ENCODE measurements at regions not wholly inside any gene's neighbourhood (a gene's known extent, or its start where the extent isn't known, plus 50 kb on each side); places are given as distances from the start of the nearest gene placed in this dataset.
"Not testable (repeated sequence)": the region's sequence is repeated elsewhere in the genome, so short reads cannot be mapped to it uniquely, and the experiment has no call there.

DNA sequence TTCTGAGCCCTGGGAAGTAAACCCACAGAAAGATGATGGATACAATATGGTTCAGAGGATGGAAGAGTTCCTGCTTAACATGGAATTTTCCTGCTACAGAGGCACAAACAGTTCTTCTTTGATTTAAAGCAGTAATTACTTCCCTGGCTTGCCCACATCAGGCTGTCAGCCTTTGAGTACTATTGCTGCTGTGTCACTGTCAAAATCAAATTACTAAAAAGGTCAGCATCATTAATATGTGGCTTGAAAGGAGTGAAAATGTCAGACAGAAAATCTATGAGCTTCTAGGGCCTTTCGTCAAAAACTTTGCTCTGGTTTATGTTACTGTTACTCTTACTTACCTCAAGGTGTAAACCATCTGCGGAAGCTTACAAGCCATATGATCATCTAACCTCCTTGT is 98.6 kb upstream of the DPT start:
- no peak for DNase-seq

DNA sequence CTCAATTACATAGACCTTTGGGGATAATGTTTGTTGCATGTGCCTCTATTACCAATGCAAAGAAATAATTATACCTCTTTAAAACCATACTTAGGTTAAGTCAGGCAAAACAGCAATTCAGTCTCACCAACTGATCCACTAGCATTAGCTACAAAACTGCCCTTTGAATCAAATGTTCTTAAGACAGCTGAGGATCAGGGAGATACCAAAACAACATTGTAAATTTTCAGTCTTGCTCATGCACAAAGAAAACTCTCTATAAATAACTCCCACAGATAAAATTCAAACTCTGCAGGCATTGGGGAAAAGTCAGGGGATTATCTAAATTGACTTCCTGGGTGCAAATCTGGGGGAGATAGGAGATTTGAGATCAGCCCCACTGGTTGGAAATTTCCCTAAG is 100.9 kb upstream of the DPT start:
- no peak for DNase-seq

- no peak for DNase-seq
Observed at GRCh38 chr1:168830562-168830961, 101.6 kb upstream of the DPT start.

GRCh38 chr1:168832661-168833060 is 103.7 kb upstream of the DPT start:
- no peak for DNase-seq

- DNase-seq: no peak
Observed at GRCh38 chr1:168833362-168833761, 104.4 kb upstream of the DPT start.

- no peak for DNase-seq
Observed at GRCh38 chr1:168833801-168834224, 104.8 kb upstream of the DPT start.

DNA sequence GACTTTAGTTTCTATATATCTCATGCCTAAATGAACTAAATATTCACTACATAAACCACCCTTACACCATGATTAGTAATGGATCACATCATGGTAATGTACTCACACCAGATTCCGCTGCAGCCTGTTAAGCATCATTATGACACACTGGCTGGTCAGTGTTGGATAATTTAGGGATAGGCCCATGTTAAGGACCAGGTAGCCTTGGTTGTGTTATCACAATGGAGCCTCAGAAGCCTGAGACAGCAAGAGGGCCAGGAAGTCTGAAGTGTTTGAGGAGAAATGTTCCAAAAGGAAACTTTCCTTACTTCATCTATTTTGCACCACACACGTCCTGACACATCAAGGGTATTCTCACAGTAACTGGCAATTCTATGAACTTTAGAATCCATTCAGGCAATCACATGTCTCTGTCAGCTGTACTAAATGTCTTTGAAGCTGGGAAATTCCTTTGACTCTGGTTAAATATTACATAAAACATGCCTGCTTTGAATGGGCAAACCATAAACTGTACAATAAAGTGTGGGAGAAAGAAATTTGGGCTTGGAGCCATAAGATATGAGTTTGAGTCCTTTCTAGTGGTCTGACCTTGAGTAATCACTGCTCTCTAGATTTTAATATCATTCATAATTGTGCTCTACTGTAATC is 105.3 kb upstream of the DPT start:
- no peak for DNase-seq

GRCh38 chr1:168835176-168835575 is 106.2 kb upstream of the DPT start:
- DNase-seq: no peak

DNA sequence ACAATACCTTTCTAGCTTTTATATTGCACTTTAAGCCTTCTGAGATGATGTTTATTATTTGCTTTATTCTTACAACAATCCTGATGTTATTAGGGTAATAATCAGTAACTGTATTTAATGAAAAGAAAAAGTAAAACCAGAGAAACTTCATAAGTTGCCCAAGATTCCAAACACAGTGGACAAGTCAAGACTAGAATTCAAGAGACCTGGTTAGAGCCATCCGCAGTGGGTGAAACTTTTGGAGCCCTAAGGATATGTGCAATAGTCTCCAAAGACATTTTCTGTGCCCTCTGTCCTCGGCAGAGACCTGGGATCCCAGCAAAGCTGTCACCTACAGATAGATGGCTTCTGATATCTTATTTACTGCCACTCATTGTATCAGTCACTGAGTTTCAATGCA is 106.8 kb upstream of the DPT start:
- DNase-seq: no peak

- DNase-seq: no peak
Observed at GRCh38 chr1:168836469-168836868, 107.5 kb upstream of the DPT start.

DNA sequence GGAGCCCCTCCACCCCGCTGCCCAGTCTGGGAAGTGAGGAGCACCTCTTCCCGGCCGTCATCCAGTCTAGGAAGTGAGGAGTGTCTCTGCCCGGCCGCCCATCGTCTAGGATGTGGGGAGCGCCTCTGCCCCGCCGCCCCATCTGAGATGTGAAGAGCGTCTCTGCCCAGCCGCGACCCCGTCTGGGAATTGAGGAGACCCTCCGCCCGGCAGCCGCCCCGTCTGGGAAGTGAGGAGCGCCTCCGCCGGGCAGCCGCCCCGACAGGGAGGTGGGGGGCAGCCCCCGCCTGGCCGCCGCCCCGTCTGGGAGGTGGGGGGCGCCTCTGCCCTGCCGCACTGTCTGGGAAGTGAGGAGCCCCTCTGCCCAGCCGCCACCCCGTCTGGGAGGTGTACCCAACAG is 108.2 kb upstream of the DPT start:
- not testable (repeated sequence) for DNase-seq

DNA sequence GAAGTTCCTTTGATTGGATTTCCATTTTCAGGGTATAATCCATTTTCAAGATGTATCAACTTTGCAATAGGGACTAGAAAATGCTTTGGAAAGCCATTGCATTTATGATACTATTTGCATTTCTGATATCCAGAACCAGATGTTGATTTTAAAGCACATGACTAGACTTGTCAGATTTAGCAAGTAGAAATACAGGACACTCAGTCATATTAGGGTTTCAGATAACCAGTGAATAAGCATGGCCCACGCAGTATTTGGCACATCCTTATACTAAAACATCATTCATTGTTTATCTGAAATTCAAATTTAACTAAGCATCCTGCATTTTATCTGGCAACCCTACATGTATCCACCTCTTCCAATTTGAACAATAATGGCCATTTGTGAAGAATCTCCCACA is 113.3 kb upstream of the DPT start:
- DNase-seq: no peak

GRCh38 chr1:168842916-168843315 is 113.9 kb upstream of the DPT start:
- DNase-seq: no peak

GRCh38 chr1:168843401-168843800 is 114.4 kb upstream of the DPT start:
- no peak for DNase-seq

- DNase-seq: no peak
Observed at GRCh38 chr1:168843950-168844349, 114.9 kb upstream of the DPT start.

DNA sequence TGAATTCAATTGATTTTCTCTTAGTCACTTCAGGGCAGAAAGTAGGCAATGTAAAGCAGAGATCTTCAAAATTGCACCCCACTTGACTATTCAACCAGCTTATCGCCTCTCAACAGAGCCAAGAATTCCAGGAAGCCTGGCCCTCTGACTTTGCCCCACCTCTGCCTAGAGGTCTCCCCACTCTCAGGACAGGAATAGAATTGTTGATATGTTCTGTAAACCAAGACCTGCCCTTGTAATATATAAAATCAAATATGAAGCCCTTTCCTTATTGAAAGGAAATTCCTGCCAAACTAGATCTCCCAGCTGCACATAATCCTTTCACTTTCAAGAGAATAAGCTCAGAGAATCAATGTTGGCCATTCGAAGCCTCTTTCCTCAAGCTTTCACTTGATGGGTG is 116.1 kb upstream of the DPT start:
- no peak for DNase-seq

DNA sequence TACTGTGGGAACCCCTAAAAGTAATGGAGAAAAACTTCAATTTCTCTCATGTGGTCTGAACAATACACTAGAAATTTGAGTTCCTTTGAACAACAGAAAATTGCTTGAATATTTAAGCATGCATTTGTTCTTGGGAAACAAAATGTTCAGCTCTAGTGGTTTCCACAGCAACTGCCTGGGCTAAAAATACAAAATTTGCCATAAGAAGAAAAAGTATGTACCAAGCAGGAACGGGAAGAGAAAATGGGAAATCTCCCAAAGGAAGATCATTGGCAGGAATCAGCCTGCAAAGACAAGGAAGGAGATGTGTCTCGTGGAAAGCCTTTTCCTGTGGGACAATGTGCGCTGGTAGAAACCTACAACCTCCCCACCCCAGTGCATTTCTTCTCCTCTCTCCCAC is 119.0 kb upstream of the DPT start:
- DNase-seq: no peak

DNA sequence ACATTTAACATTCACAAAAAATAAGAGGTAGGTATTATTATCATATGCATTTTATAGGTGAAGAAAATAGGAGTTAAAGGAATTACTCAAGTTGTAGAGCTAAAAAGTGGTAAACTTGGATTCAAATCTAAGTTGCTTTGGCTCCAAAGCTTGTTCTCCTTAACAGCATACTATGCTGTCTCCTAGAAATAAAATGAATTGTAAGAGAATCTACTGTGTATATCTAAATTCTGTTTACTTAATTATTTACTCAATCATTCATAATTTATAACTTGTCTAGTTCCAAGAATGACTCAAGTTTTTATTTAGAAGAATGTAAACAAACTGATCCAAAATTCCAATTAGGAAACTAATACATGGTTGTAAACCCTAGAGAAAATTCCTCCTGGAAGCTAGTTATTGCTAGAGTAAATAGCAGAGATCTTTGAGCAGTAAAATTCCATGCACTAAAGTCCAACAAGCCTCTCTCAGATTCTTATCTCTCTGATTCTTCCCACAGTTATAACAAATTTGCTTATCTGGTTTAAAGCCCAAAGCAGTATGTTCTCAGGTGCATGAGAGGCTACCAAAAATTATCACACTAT is 132.5 kb upstream of the DPT start:
- DNase-seq: no peak

DNA sequence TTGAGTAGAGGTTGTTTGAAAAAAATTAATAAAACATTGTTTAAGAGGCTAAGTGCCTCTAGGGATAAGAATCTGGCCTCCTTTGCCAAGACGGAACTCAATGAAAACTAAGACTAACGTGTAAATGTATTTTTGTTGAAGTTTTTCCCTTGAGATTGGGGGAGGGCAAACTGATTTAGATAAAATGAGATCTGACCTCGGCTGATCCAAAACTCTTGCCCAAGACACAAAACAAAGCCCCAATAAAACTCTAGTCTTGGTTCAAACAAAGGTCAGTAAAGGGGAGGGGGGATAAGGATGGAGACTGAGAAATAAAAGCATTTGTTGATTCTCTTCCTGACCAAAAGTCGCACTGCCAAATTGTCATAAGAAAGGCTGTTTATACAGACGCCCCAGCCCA is 134.8 kb upstream of the DPT start:
- no peak for DNase-seq

- DNase-seq: no peak
Observed at GRCh38 chr1:168864266-168864665, 135.3 kb upstream of the DPT start.

DNA sequence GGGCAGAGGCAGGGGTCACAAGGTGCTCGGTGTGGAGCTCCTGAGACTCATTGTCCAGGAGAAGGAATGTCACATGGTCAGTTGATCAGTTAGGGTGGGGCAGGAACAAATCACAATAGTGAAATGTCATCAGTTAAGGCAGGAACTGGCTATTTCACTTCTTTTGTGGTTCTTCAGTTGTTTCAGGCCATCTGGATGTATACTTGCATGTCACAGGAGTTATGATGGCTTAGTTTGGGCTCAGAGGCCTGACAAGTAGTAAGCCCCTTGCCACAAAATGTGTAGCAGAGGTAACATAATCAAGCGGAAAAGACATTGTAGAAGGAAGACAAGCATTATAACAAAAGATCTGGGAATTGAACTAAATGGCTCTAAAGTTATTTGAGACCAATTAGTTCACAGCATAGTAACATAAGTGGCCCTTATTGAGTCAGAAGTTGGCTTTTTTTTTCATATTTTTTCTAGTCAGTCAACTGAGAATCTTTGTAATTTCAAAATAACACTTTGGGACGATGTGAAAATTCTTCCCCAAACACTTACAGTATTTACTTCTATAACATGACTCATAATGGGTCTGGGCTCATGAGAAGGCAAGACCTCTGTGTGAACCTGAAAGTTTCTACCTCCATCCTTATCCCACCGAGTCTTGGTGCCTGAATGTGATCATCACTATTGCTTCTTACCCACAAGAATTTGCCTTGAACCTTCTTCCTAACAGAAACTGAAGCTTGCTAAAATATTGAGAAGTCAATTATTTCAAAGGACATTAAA is 137.0 kb upstream of the DPT start:
- no peak for DNase-seq

- DNase-seq: no peak
Observed at GRCh38 chr1:168867941-168868634, 139.1 kb upstream of the DPT start.

DNA sequence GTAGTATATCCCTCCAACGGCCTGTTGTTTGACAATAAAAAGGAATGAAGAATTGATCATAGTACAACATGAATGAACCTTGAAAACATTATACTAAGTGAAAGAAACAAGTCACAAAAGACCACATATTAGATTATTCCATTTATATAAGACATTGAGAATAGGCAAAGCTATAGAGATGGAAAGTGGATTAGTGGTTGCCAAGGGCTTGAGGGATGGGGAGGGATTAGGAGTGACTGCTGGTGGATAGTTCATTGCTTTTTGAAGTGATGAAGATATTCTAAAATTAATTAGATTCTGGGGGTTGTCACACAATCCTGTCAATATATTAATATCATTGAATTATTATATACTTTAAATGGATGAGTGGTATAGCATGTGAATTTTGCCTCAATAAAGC is 142.5 kb upstream of the DPT start:
- no peak for DNase-seq

- DNase-seq: no peak
Observed at GRCh38 chr1:168875831-168876230, 146.8 kb upstream of the DPT start.
